ENCODE measurements at regions not wholly inside any gene's neighbourhood (a gene's known extent, or its start where the extent isn't known, plus 50 kb on each side); places are given as distances from the start of the nearest gene placed in this dataset.

- Histone ChIP-seq H4K20me1 (ENCODE audit: control insufficient read depth, insufficient read depth) (no peaks in the 10 kb centered on the region), H3K27ac (ENCODE audit: control insufficient read depth, insufficient read depth) (no peak overlapping the region), H3K9ac (ENCODE audit: control insufficient read depth, insufficient read depth, low read length) (no peak overlapping the region), H3K27me3 (replicated peaks in 1 of 2; ENCODE audit: control insufficient read depth in 2 of 2, insufficient read depth in 2 of 2, low read length in 1 of 2) (no peaks in the 10 kb centered on the region), H3K4me1 (ENCODE audit: control insufficient read depth, insufficient read depth, low read length) (no peaks in the 10 kb centered on the region), H2AFZ (ENCODE audit: control insufficient read depth, low read depth, low read length) (no peak overlapping the region), H3K36me3 (ENCODE audit: control insufficient read depth in 2 of 2, insufficient read depth in 2 of 2, low read length in 1 of 2) (no peaks in the 10 kb centered on the region), H3K79me2 (ENCODE audit: control insufficient read depth, insufficient read depth, low read length) (no peaks in the 10 kb centered on the region), H3K9me3 (replicated peaks; ENCODE audit: control insufficient read depth, insufficient read depth, low read length) (no peaks in the 10 kb centered on the region), H3K4me2 (ENCODE audit: control insufficient read depth, insufficient read depth) (no peak overlapping the region), H3K4me3 (no peak overlapping the region)
- FAIRE-seq (no peak), ATAC-seq (no peak), DNase-seq (ENCODE audit: low read depth, low spot score) (no peak)
- BruUV-seq (replicated peaks), result no TSS peak
- CTCF ChIA-PET, result interaction anchor here (0.6 kb wide), 1 partner anchor 511 kb away, joined by 3 read pairs; no protein-coding TSS in a partner anchor
- POLR2A ChIA-PET, result no interaction called here
- 1% methylated on average over 4 of the region's 4 CpGs for WGBS (ENCODE audit: insufficient coverage, insufficient replicate concordance, low lambda C conversion rate, missing lambda C conversion rate)
- in situ Hi-C loops (cut with MboI), result no loop called here
- SMC1A ChIA-PET (ENCODE audit: uncharacterized antibody, unreplicated experiment), result interaction anchor here (0.6 kb wide), 1 partner anchor 205 kb away, joined by 3 read pairs; no protein-coding TSS in a partner anchor
- intact Hi-C loops (cut with micrococcal nuclease; ENCODE audit: unreplicated experiment), result no loop called here
- RAD21 ChIA-PET (ENCODE audit: unreplicated experiment), result no interaction called here
- no peak for TF ChIP-seq SIN3A (IDR thresholded peaks at IDR 0.05; ENCODE audit: low read depth, low read length)
- TF ChIP-seq YY1 (IDR thresholded peaks at IDR 0.05; ENCODE audit: low read depth, low read length), result no peak
- no peak for TF ChIP-seq NFXL1 (IDR thresholded peaks at IDR 0.05; ENCODE audit: borderline replicate concordance)
- no peak for TF ChIP-seq BACH1 (IDR thresholded peaks at IDR 0.05; ENCODE audit: borderline replicate concordance)
- TF ChIP-seq MEF2A (IDR thresholded peaks at IDR 0.05; ENCODE audit: insufficient read depth, low read depth, low read length), result no peak
- no peak for TF ChIP-seq SMAD5 (IDR thresholded peaks at IDR 0.05; ENCODE audit: low read depth)
- TF ChIP-seq STAT1 (conservative IDR thresholded peaks at IDR 0.05), result no peak
- no peak for TF ChIP-seq E4F1 (IDR thresholded peaks at IDR 0.05; ENCODE audit: borderline replicate concordance, partially characterized antibody)
- TF ChIP-seq NFYB (IDR thresholded peaks at IDR 0.05; ENCODE audit: insufficient read depth, low read depth, low read length), result no peak
- no peak for TF ChIP-seq SUPT20H (IDR thresholded peaks at IDR 0.05; ENCODE audit: borderline replicate concordance, control insufficient read depth, low read depth, low read length)
- TF ChIP-seq RUNX3 (IDR thresholded peaks at IDR 0.05; ENCODE audit: low read length), result no peak
- TF ChIP-seq BCL11A (IDR thresholded peaks at IDR 0.05; ENCODE audit: low read depth, low read length), result no peak
- no peak for TF ChIP-seq EZH2 (IDR thresholded peaks at IDR 0.05; ENCODE audit: borderline replicate concordance, control insufficient read depth, low read depth, low read length)
- no peak for TF ChIP-seq SRF (IDR thresholded peaks at IDR 0.05; ENCODE audit: low read depth in 2 of 2, low read length in 2 of 2)
- no peak for TF ChIP-seq NBN (IDR thresholded peaks at IDR 0.05)
- TF ChIP-seq IRF5 (IDR thresholded peaks at IDR 0.05; ENCODE audit: borderline replicate concordance), result no peak
- no peak for TF ChIP-seq ZNF217 (IDR thresholded peaks at IDR 0.05)
- TF ChIP-seq SP1 (IDR thresholded peaks at IDR 0.05; ENCODE audit: low read depth, low read length), result no peak
These were observed 204.4 kb downstream of the MZT1 start for GRCh38 chr13:72523049-72523448.
